Transverse colon (tissue), 3 donors: ENCODE measurements at regions not wholly inside any gene's neighbourhood (a gene's known extent, or its start where the extent isn't known, plus 50 kb on each side); places are given as distances from the start of the nearest gene placed in this dataset.

Experiments
- POLR2A ChIP-seq: fragments of 450-650 bp; IDR thresholded peaks from one replicate; pipeline ENCODE4 v1.6.1; 2016; ENCODE audit warnings: antibody characterized with exemption, mild to moderate bottlenecking, moderate library complexity
- TF ChIP-seq, protein P1 (sequence below), 5 experiments: fragments of 200-600 bp in 3 of 5; fragments of 450-650 bp in 2 of 5; sonication (generic) in 3 of 5; IDR thresholded peaks; 1 replicate in 2 of 5; 2 replicates in 3 of 5; pipeline ENCODE4 v1.5.1; 2016 to 2017; ENCODE audit warnings: antibody characterized with exemption in 5 of 5, inconsistent platforms in 3 of 5, mild to moderate bottlenecking in 2 of 5, moderate library complexity in 1 of 5

DNA sequence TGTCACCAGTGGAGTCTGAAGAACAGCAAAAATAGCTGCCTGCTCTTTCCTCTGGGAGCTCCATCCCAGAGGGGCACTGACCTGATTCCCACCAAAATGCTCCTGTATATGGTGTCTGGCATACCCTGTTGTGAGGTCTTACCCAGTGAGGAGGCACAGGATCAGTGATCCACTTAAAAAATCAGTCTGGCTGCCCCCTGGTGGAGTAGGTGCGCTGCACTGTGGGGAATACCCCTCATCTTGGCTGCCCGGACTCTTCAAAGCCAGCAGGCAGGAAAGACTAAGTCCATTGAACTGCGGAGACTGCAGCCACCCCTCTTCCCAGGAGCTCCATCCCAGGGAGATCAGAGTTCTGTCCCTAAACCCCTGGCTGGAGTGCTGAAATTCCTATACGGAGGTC is 230.9 kb upstream of the HTR1E start:
- TF ChIP-seq, protein P1, sequence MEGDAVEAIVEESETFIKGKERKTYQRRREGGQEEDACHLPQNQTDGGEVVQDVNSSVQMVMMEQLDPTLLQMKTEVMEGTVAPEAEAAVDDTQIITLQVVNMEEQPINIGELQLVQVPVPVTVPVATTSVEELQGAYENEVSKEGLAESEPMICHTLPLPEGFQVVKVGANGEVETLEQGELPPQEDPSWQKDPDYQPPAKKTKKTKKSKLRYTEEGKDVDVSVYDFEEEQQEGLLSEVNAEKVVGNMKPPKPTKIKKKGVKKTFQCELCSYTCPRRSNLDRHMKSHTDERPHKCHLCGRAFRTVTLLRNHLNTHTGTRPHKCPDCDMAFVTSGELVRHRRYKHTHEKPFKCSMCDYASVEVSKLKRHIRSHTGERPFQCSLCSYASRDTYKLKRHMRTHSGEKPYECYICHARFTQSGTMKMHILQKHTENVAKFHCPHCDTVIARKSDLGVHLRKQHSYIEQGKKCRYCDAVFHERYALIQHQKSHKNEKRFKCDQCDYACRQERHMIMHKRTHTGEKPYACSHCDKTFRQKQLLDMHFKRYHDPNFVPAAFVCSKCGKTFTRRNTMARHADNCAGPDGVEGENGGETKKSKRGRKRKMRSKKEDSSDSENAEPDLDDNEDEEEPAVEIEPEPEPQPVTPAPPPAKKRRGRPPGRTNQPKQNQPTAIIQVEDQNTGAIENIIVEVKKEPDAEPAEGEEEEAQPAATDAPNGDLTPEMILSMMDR (IDR thresholded peaks at IDR 0.05): no peak
- no peak for TF ChIP-seq POLR2A
